ENCODE measurements at regions not wholly inside any gene's neighbourhood (a gene's known extent, or its start where the extent isn't known, plus 50 kb on each side); places are given as distances from the start of the nearest gene placed in this dataset.

DNA sequence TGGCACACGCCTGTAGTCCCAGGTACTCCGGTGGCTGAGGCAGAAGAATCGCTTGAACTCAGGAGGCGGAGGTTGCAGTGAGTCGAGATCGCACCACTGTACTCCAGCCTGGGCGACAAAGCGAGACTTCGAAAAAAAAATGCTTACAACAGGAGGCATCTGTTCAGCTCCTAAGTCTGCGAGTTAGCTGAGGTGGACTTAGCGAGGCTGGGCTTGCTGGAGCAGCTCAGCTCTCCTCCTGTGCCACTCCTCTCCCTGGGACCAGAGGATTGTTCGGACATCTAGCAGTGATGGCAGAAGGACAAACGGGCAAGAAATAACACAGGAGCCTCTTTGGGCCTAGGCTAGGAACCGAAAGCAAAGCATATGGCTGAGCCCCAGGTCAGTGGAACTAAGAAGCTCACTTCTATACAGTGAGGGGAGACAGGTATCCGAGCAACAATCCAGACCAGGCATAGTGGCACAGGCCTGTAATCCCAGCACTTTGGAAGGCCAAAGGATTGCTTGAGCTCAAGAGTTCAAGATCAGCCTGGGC, 260.1 kb downstream of the GLI2 start:
- Histone ChIP-seq H3K9me2 (replicated peaks; ENCODE audit: low read length) (no peaks in the 10 kb centered on the region), H3K27ac (ENCODE audit: low read length) (no peak overlapping the region), H3F3A (ENCODE audit: low read length, unreplicated experiment) (no peaks in the 10 kb centered on the region), H3K36me3 (ENCODE audit: low read depth, low read length) (no peaks in the 10 kb centered on the region), H3K79me2 (ENCODE audit: low read length) (no peaks in the 10 kb centered on the region), H3K9ac (ENCODE audit: low read length) (no peak overlapping the region), H2AFZ (ENCODE audit: low read length) (no peak overlapping the region), H3K4me3 (ENCODE audit: low read length) (no peak overlapping the region), H3K9me3 (ENCODE audit: low read length) (no peaks in the 10 kb centered on the region), H4K20me1 (ENCODE audit: low read length) (no peaks in the 10 kb centered on the region), H3K27me3 (ENCODE audit: low read length) (no peaks in the 10 kb centered on the region), H3K4me1 (ENCODE audit: insufficient read depth, low read length) (no peaks in the 10 kb centered on the region), H3K4me2 (ENCODE audit: low read length) (no peak overlapping the region)
- ChIA-PET CTCF (no interaction called here), POLR2A (ENCODE audit: unreplicated experiment) (no interaction called here)
- BruUV-seq (replicated peaks) = no TSS peak
- no peak for ATAC-seq
- TF ChIP-seq EZH2 (IDR thresholded peaks at IDR 0.05; ENCODE audit: low read length, unreplicated experiment) = no peak
- TF ChIP-seq CTCF (conservative IDR thresholded peaks at IDR 0.05; ENCODE audit: low read depth, low read length) = no peak
- TF ChIP-seq EZH2phosphoT487 (IDR thresholded peaks at IDR 0.05; ENCODE audit: borderline replicate concordance, low read length) = no peak
- no peak for DNase-seq
- intact Hi-C loops (cut with micrococcal nuclease) = no loop called here

GRCh38 chr2:120999377-121000097, 263.9 kb downstream of the GLI2 start:
- ChIA-PET CTCF (no interaction called here), POLR2A (ENCODE audit: unreplicated experiment) (no interaction called here)
- H3K4me2 ChIP-seq (ENCODE audit: low read length) = no peak overlapping the region
- DNase-seq (no peak), ATAC-seq (no peak)
- no peak overlapping the region for H3K4me3 ChIP-seq (ENCODE audit: low read length)
- H3K27ac ChIP-seq (ENCODE audit: low read length) = no peak overlapping the region
- no peaks in the 10 kb centered on the region for H3K27me3 ChIP-seq (ENCODE audit: low read length)
- no TSS peak for BruUV-seq (replicated peaks)
- H4K20me1 ChIP-seq (ENCODE audit: low read length) = no peaks in the 10 kb centered on the region
- H3K9me2 ChIP-seq (replicated peaks; ENCODE audit: low read length) = no peaks in the 10 kb centered on the region
- no peaks in the 10 kb centered on the region for H3K79me2 ChIP-seq (ENCODE audit: low read length)
- no peaks in the 10 kb centered on the region for H3F3A ChIP-seq (ENCODE audit: low read length, unreplicated experiment)
- intact Hi-C loops (cut with micrococcal nuclease) = no loop called here
- no peaks in the 10 kb centered on the region for H3K36me3 ChIP-seq (ENCODE audit: low read depth, low read length)
- no peaks in the 10 kb centered on the region for H3K9me3 ChIP-seq (ENCODE audit: low read length)
- H2AFZ ChIP-seq (ENCODE audit: low read length) = no peak overlapping the region
- no peak overlapping the region for H3K9ac ChIP-seq (ENCODE audit: low read length)
- H3K4me1 ChIP-seq (ENCODE audit: insufficient read depth, low read length) = no peaks in the 10 kb centered on the region
- TF ChIP-seq EZH2phosphoT487 (IDR thresholded peaks at IDR 0.05; ENCODE audit: borderline replicate concordance, low read length) (no peak), EZH2 (IDR thresholded peaks at IDR 0.05; ENCODE audit: low read length, unreplicated experiment) (no peak), CTCF (conservative IDR thresholded peaks at IDR 0.05; ENCODE audit: low read depth, low read length) (no peak)

DNA sequence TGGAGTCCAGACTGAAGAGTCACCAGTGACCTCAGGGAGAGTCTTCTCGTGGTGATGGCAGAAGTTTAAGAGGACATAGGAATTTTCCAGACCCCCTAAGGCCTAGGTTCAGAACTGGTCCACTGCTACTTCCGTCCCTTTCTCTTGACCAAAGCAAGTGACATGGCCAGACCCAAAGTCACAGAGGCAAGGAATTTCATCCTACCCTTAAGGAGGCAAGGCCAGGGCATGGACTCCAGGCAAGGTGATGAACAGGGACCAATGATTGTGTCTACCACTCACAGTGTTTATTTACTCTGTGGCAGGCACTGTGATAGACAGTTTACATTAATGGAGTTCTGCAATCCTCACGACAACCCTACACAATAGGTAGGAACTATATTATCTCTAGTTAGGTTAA, 265.1 kb downstream of the GLI2 start:
- no peaks in the 10 kb centered on the region for H3F3A ChIP-seq (ENCODE audit: low read length, unreplicated experiment)
- intact Hi-C loops (cut with micrococcal nuclease) = no loop called here
- no peaks in the 10 kb centered on the region for H3K9me2 ChIP-seq (replicated peaks; ENCODE audit: low read length)
- H3K4me3 ChIP-seq (ENCODE audit: low read length) = no peak overlapping the region
- peaks cover 9% of the 10 kb centered on the region; the same call in 1 of the 2 replicates for H3K4me1 ChIP-seq (ENCODE audit: insufficient read depth, low read length)
- CTCF ChIA-PET = no interaction called here
- no peak for ATAC-seq
- no peak overlapping the region for H2AFZ ChIP-seq (ENCODE audit: low read length)
- H3K27ac ChIP-seq (ENCODE audit: low read length) = no peak overlapping the region
- no peaks in the 10 kb centered on the region for H4K20me1 ChIP-seq (ENCODE audit: low read length)
- POLR2A ChIA-PET (ENCODE audit: unreplicated experiment) = no interaction called here
- H3K4me2 ChIP-seq (ENCODE audit: low read length) = no peak overlapping the region
- H3K79me2 ChIP-seq (ENCODE audit: low read length) = no peaks in the 10 kb centered on the region
- H3K27me3 ChIP-seq (ENCODE audit: low read length) = no peaks in the 10 kb centered on the region
- no peak overlapping the region for H3K9ac ChIP-seq (ENCODE audit: low read length)
- DNase-seq = no peak
- no peaks in the 10 kb centered on the region for H3K36me3 ChIP-seq (ENCODE audit: low read depth, low read length)
- no TSS peak for BruUV-seq (replicated peaks)
- no peaks in the 10 kb centered on the region for H3K9me3 ChIP-seq (ENCODE audit: low read length)
- no peak for TF ChIP-seq EZH2 (IDR thresholded peaks at IDR 0.05; ENCODE audit: low read length, unreplicated experiment)
- no peak for TF ChIP-seq EZH2phosphoT487 (IDR thresholded peaks at IDR 0.05; ENCODE audit: borderline replicate concordance, low read length)
- no peak for TF ChIP-seq CTCF (conservative IDR thresholded peaks at IDR 0.05; ENCODE audit: low read depth, low read length)

Data from PC-3 (cell line).